Fibroblast of gingiva (primary cell): ENCODE measurements at regions not wholly inside any gene's neighbourhood (a gene's known extent, or its start where the extent isn't known, plus 50 kb on each side); places are given as distances from the start of the nearest gene placed in this dataset.

Experiments used
- DNase-seq: peaks from one replicate; pipeline ENCODE4 v3.0.0-alpha.2; 2011; ENCODE audit warnings: low read depth

DNA sequence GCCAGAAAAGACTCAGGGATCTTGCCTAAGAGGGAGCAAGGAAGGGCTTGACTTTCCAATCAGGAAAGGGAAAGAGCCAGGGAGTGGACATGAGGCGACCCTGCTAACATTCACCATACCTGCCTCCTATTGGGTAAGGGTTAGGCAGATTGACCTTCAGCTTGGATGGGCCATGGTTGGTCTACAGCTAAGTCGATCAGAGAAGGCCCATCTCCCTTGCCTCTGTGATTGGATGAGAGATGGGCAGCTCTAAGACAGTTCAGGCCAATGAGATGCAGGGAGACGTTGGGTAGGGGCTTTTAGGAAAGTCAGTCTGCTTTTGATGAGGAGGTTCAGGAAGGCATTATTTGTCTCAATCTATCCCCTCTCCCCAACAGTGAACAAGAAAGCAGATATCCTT, 135.0 kb upstream of the STC2 start:
- no peak for DNase-seq

DNA sequence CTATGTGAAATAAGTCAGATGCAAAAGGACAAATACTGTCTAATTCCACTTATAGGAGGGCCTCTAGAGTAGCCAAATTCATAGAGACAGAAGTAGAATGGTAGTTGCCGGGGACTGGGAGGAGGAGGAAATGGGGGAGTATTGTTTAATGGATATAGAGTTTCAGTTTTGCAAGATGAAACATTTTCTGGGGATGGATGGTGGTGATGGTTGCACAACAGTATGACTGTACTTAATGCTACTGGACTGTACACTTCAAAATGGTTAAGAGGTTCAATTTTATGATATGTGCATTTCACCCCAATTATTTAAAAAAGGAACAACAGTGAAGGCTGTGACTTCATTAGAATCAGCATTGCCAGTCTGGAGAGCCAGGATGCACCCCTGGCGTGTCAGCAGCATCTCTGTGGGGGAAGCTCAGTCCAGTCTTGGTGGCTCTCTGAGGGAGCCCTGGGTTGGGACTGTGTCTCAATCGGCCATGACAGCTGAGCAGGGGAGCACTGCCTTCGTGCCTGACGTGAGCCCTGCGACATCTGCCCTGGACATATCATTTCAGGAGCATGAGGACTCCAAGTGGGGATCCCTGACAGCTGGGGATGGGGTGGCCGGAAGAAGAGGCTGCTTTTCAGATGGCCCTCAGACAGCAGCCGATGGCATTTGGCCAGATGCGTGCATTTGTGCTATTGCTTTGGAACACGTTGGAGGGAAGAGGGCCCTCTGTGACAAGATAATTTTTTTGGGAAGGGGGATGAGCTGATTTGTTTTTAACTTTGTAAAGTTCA, 130.8 kb upstream of the STC2 start:
- peak; percentile 85 for DNase-seq

DNA sequence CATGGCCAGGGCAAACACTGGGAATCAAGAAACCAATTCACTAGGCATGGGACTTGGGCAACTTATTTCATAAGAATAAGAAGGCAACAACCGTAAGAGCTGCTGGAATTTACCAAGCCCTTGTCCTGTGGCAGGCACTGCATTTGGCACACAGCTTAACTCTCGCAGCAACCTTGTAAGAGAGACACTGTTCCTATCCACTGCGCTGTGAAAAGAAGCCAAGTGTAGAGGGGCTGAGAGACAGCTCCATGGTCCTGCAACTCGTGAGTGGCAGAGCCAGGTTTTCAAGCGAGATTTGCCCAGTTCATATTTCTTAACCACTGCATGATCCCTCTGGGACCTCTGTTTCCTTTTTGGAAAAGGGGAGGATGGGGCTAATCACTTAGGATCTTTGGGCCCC, 129.3 kb upstream of the STC2 start:
- peak; percentile 77 for DNase-seq

DNA sequence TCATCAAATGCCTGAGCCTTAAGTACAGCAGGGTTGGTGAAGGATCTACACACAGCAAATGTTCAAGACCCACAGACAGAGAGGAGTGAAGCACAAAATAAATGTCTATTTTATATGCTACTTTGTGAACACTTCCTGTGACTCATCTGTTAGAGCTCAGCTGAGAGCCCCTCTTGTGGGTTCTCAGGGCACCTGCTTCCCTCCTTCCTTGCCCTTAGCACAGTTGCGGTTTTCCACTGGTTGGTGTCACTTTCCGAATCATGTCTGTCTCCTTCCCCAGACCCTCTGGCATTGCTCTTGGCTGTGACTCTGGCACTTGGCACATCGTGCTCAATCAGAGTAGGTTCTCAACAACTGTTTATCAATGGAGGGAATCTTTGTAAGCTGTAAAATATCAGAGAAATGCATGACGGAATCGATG, 128.5 kb upstream of the STC2 start:
- no peak for DNase-seq

DNA sequence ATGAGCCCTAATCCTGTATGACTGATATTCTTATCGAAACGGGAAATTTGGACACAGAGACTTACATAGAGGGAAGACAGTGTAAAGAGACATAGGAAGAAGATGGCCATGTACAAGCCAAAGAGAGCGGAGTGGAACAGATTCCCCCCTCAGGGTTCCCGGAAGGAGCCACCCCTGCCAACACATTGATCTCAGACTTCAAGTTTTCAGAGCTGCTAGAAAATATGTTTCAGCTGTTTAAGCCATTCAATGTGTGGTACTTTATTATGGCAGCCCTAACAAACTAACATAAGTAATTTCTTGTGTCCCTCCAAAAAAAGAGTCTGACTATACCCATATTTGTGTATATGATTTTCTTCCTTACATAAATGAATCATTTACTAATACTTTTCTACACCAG, 128.0 kb upstream of the STC2 start:
- DNase-seq: no peak

DNA sequence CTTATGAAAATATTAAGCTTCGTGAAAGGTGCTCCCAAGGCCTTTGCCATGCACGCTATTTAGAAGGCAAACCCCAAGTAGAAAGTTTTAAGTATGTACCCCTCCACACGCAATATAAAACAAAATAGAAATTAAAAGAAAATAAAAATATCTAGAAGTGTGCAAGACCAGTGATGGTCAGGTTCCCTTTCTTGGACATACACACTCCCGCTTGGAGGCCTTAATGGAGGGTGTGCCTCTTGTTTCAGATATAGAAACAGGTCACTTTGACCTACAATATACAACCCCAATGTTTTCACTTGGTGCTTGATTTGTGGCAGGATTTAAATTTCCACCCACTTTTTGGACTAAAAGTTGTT, 127.4 kb upstream of the STC2 start:
- DNase-seq: no peak

DNA sequence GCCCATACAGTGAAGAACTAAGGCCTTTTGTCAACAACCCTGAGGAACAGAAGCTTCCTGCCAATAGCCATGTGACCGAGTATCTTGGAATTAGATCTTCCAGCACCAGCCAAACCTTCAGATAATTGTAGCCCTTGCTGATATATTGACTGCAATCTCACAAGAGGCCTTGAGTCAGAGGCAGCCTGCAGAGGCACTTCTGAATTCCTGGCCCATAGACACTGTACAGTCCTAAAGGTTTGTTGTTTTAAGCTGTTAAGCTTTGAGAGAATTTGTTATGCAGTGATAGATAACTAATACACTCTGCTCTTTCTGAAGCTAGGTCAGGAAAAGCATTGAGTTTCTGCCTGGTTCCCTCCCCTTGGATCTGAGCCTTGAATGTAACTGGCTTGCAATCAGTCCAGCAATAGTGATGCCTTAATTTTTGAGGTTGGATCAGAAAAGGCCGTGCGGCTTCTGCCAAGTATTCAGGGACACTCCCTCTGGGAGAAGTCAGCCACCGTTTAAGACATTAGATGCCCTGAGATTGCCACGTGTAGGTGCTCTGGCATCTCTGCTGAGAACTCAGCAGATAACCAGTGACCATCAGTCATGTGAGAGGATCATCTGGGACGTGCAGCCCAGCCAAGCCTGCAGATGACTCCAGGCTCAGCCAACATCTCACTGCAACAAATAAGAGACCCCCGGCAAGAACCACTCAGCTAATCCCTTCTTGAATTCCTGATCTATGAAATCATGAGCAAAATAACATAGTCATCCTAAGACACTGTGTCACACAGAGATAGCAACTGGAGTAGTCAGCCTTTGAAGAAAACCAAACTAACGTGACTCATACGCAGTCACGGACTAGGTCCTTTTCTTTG, 126.8 kb upstream of the STC2 start:
- peak; percentile 97 for DNase-seq

DNA sequence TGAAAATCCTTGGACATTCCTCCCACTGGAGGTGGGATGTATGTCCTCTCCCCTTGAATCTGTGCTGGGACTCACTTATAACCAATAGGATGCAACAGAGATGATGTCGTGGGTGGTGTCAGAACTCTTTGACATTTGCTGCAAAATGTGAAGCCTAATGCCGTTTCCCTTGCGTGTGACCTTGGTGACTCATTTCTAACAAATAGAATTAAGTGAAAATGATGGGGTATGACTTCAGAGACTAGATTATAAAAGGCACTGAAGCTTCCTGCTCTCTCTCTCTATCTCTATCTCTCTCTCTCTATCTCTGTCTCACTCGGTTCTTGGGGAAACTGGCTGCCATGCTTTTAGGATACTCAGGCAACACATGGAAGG, 126.1 kb upstream of the STC2 start:
- DNase-seq: peak; percentile 54

DNA sequence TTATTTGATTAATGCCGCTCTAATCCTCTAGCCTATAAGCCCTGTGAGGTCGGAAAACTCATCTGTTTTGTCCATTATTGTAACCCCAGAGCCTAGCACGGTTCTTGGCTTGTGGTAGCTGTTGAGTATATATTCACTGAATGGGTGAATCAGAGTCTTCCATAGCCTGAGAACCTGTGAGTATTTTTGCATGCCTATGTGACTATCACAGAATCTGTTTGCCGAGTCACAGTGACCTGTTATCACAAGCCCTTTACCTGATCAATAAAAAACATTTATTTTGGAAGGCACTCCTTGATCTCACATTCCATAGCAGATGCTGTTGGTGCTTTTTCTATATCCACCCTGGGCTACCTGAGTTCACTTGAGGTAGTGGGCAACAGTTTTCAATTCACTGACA, 125.0 kb upstream of the STC2 start:
- DNase-seq: no peak

DNA sequence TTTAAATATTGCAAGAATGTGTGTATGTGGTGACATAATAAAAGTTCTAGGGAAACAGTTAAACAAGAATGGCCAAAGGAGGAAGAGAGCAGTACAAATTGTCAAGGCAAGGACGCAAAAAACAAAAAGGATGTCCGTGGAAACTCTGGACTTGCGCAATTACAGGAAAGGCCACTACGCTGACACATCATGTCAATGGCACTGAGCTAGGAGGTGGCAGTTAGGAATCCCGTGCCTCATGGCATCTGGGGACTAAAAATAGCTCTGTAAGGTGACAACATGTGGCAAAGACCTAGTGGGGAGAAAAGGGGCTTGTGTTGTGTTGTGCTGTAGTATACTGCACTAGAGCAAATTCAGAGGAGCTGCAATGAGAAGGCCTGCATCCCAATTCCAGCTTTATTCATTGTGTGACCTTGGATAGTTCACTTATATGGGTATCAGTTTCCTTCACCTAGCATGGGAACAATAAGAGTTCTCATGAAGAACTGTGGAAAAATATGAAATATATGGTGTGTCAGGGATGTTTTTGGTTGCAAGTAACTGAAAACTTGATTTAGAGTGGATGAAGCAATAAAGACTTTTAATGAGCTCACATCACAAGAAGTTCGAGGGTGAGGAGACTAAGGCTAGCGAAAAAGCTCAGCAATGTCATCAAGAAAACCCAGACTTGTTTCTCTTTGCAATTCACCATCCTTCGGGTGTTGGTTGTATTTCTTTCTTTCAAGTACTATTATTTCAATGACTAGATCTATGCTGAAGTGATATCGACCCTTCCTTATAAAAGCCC, 124.1 kb upstream of the STC2 start:
- peak; percentile 85 for DNase-seq

DNA sequence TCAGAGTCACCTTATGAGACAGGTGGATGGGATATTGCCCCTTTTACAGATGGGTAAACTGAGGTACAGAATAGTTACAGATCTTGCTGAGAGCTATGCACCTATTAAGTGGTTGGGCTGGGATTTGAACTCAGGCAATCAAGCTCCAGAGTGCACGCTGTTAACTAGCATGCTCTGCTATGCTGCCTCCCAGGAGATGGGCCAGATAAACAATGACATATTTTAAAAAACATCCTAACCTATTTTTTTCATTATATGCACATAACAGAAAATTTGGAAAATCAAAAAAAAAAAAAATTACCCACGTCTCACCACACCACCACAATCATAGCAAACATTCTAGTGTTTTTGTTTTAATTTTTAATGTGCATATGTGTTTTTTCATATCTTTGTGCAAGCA, 123.4 kb upstream of the STC2 start:
- DNase-seq: peak; percentile 22

DNA sequence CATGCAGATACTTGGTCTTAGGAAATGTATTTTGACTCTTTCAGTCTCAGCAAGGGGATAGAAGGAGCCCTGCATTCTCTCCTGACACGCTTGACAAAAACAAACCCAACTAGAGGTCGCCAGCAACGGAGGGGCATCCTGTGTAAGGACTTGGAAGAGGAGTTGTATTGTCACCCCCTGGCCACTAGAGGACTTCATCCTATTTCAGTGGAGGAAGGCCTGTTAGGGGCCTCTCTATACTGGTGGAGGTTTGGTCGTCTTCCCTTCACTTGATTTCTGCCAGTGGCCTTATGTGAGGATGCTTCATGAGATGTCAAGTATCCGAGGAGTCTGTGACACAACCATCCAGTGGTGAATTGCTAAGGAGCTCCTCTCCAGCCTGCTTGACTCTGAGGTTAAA, 122.8 kb upstream of the STC2 start:
- peak; percentile 11 for DNase-seq

DNA sequence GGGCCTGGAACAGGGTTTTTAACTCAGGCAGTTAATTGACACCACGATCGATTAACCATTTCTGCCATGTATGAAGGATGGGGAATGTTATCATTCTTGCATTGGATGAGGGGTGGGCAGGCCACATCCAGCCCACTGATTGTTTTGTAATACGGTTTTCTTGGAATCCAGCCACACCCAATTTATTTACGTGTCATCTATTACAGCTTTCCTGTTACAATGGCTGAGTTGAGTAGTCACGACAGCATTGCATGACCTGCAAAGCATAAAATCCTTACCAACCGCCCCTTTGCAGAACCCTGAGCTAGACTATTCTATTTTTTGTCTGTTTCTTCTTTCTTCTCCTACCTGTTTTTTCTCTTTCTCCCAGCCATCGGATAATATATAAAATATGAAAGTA, 122.0 kb upstream of the STC2 start:
- no peak for DNase-seq

DNA sequence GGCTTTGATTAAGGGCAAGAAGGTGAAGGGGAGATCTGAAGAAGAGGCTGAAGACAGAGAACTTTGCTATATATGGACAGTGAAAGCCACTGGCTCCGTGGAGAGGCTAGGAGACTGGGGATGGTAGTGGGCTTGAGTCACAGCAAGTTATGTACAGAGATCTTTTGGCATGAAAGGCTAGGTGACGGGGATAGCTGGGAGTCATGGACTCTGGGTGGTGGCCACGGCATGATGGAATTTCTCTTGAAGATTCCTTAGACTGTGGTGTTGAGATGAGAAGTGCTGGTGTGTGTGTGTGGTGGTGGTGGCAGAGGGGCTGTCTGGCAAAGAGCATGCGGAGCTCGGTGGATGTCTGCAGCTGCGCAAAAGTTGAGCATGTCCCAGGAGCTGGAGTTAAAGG, 120.6 kb upstream of the STC2 start:
- no peak for DNase-seq

DNA sequence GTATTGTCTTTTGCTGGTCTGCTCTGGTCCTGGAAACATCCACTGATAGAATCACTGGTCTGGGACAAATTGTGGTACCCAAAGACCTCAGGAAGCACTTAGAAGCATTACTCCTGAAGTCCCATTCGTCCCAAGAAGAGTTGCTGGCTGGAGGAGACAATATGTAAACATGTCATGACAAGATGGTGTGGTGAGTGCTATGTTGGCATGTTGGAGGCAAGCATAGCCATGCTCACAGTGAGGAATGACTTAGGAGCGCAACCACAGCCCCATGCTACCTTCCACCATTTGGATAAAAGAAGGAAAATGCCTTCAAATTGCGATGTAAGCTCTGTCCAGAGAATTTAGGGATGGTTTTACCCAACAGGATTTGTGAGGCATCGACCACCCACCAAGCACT, 115.8 kb upstream of the STC2 start:
- DNase-seq: no peak

DNA sequence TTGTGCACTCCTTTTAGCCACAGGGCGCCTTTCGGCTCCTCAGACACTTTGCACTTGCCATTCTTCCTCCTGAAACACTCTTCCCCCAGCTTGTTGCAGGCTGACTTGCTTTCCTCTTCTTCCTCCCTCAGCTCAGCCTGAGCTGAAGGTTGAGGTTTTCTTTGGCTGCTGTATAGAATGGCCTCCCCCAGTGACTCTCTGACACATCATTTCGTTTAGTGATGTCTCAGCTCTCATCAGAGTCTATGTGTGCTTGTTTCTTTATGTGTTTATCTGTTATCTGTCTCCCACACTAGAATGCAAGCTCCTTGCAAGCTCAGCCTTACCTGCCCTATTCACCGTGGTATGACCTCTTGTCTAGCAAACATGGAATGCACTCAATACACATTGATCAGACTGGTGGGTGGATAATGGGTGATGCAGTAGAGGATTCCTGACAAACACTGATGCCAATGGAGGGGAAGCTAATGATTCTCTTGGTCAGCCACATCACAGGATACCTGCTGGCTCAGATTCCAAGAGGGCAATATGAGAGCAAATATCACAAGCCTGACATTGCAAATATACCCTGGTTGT, 112.9 kb upstream of the STC2 start:
- DNase-seq: no peak

DNA sequence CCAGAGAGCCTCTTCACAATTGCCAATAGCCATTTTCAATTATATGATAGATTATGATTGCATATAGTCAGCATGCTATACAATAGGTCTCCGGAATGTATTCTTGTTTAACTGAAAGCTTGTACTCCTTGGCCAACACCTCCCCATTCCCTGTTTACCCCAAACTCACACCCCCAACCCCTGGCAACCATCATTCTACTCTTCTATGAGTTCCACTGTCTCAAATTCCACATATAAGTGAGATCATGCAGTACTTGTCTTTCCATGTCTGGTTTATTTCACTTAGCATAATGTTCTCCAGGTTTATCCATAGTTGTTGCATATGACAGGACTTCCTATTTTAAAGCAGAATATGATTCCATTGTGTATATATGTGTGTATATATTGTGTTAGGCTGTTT, 110.7 kb upstream of the STC2 start:
- DNase-seq: no peak

DNA sequence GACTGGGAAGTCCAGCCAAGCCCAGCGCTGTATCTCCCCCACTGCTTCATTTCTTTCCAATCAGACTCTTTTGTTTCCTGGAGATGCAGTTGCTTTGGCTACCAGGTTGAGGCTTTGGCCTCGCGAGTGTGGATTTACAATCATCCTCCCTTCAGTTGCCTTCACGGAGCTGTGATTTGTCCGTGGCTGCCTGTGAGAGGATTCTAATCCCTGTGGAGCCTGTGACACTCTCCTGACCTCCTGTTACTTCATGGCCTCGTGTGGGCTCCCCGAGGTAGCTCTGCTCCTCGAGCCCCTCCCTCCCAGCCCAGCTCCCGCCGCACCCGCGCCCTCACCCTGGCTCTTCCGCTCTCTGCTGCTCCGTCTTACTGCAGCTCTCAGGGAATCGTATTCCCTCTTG, 107.2 kb upstream of the STC2 start:
- peak; percentile 17 for DNase-seq

DNA sequence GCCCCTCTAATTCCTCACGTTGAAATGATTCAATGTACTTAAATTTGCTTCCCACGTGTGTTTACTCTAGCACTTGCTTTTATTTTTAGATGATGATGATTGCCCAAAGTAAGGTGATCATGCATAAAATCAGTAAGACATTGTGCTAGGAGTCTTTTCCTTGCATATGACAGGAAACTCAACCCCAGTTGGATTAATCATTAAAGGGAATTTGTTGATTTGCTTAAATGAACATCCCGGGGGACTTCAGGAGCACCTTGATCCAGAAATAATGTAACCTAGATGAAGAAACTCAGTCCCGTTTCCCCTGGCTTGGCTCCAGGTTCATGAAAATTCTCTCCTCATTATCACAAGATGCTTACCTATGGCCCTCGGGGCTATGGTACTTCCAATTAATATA, 106.1 kb upstream of the STC2 start:
- no peak for DNase-seq

DNA sequence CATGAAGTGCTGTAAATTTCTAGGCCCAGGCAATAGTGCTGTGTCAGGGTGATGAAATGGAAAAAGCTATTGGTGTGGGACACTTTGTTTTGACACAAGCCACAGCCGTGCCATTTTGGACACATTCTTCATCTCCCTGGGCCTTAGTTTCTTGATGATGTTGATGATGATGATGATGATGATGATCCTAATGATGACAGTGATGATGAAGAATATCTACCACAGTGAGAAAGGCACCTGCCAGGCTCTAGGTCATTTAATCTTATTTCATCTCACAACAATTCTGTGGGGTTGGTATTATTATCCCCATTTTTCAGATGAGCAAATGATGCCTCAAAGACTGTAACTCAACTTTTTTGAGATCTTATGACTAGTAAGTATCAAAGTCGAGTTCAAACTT, 102.2 kb upstream of the STC2 start:
- DNase-seq: no peak

DNA sequence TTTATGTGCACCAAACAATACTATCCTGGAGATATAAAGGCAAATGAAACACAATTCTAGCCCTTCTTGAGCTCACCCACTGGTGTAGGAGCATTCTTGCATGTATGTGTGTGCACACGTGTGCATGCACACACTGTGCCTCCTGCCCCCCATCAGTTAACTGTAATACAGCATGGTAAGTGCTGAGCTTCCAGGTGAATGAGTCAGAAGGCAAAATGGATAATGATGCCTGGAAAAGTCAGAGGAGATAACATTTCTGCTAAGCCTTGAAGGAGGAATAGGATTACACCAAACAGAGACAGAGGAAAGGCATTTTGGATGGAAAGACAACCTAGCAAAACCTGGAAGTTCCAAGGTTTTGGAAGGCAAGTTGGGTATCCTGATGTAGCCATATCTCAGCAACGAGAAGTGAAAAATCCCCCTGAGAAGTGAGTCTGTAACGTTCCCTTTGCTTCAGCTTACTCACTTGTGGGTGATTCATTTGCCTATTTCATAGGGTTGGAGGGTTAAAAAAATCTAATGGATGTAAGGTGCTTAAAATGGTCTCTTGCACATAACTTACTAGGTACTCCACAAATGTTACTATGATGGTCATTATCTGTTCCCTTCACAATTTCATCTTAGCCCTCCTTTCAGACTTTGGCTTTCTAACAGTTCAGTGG, 101.4 kb upstream of the STC2 start:
- DNase-seq: no peak
